ENCODE measurements at regions not wholly inside any gene's neighbourhood (a gene's known extent, or its start where the extent isn't known, plus 50 kb on each side); places are given as distances from the start of the nearest gene placed in this dataset.
A peak's percentile ranks its signal among the peaks of the same experiment; 100 is the strongest.

DNA sequence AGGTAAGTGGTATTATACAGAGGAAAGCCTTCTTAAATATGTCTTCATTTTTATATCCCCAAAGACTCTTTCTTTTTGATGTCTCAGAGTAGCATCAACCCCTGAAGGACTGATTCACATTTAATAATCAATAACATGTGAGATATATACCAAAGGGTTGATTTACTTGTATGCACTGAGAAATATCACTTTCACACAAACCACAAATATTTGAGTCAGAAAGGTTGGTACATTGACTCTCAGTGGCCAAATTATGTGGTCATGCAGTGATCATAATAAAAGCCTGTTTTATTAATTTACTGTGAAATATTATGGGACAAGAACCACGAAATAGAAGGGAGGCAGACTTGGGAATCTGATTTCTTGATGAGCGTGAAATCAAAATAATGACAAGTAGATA lies 329.0 kb downstream of the GBE1 start:
- Histone ChIP-seq H3K9me3 (no peaks in the 10 kb centered on the region), H3K4me1 (no peaks in the 10 kb centered on the region), H3K27ac (no peak overlapping the region), H3K27me3 (no peaks in the 10 kb centered on the region), H3K4me3 (no peak overlapping the region), H3K9ac (ENCODE audit: low read depth in 2 of 2, low read length in 2 of 2) (no peak overlapping the region), H3K36me3 (no peaks in the 10 kb centered on the region)
- no peak for TF ChIP-seq CTCF (IDR thresholded peaks at IDR 0.05)
- intact Hi-C loops (cut with DNase I), result no loop called here
- no peak for DNase-seq

GRCh38 chr3:81426826-81427577 lies 334.4 kb downstream of the GBE1 start:
- no peak overlapping the region for H3K4me3 ChIP-seq
- no peaks in the 10 kb centered on the region for H3K36me3 ChIP-seq
- H3K4me1 ChIP-seq, result no peaks in the 10 kb centered on the region
- H3K27ac ChIP-seq, result no peak overlapping the region
- H3K9me3 ChIP-seq, result no peaks in the 10 kb centered on the region
- no peak for TF ChIP-seq CTCF (IDR thresholded peaks at IDR 0.05)
- H3K9ac ChIP-seq (ENCODE audit: low read depth in 2 of 2, low read length in 2 of 2), result no peak overlapping the region
- no peaks in the 10 kb centered on the region for H3K27me3 ChIP-seq
- intact Hi-C loops (cut with DNase I), result no loop called here
- no peak for DNase-seq

DNA sequence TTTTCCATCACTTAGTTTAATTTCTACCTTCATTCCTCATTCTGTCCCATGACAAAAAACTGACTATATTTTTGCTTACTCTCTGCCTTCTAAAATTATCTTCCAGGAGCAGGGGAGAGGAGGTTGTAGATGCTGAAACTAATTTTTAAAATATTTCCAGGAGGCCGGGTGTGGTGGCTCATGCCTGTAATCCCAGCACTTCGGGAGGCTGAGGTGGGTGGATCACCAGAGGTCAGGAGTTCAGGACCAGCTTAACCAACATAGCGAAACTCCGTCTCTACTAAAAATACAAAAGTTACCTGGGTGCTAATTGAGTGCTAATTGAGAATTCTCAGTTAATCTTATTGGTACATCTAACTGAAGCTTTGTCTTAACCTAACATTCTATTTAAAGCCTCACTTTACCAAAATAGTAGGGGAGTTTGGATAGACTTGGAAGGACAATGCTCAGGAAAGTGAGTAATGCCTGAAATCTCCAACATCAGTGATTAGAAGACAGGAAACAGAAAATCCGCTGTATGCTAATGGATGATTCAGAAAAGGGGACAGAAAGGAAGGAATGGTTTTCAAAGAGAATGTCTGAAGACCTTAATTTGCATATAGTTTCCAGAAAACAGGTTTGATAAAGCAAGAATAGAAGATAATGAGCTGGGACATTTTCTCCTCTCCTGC lies 336.1 kb downstream of the GBE1 start:
- Histone ChIP-seq H3K27ac (no peak overlapping the region), H3K27me3 (no peaks in the 10 kb centered on the region), H3K9ac (ENCODE audit: low read depth in 2 of 2, low read length in 2 of 2) (no peak overlapping the region), H3K9me3 (no peaks in the 10 kb centered on the region), H3K4me3 (no peak overlapping the region), H3K4me1 (no peaks in the 10 kb centered on the region), H3K36me3 (no peaks in the 10 kb centered on the region)
- DNase-seq, result no peak
- no peak for TF ChIP-seq CTCF (IDR thresholded peaks at IDR 0.05)
- intact Hi-C loops (cut with DNase I), result no loop called here

- Histone ChIP-seq H3K27ac (no peak overlapping the region), H3K27me3 (no peaks in the 10 kb centered on the region), H3K4me3 (no peak overlapping the region), H3K9ac (ENCODE audit: low read depth in 2 of 2, low read length in 2 of 2) (no peak overlapping the region), H3K36me3 (no peaks in the 10 kb centered on the region), H3K9me3 (no peaks in the 10 kb centered on the region), H3K4me1 (no peaks in the 10 kb centered on the region)
- intact Hi-C loops (cut with DNase I), result loop anchor here (5.0 kb wide), 1 partner anchor 223 kb away; no protein-coding TSS in a partner anchor
- no peak for DNase-seq
- peak; percentile 25 for TF ChIP-seq CTCF (IDR thresholded peaks at IDR 0.05)
These were observed 342.2 kb downstream of the GBE1 start for GRCh38 chr3:81419228-81419627.

DNA sequence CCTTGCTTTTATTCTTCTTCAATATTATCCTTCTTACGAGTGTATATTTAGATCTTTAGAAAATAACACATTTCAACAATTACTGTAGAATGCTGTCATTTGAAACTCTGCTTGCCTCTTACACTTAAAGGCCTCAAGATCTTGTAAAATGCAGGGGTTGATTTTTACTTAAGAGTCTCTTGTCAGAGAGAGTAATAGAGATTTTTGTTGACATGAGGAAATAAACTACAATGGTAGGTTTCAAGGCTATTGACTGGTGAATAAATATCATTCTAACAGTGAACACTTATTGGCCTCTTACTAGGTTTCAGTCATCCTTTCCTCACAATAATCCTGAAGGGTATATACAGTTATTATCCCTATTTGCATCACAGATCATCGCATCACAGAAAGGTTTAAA lies 344.6 kb downstream of the GBE1 start:
- intact Hi-C loops (cut with DNase I), result loop anchor here (5.0 kb wide), 1 partner anchor 225 kb away; no protein-coding TSS in a partner anchor

More for the DNA sequence above, 344.6 kb downstream of the GBE1 start:
- H3K27me3 ChIP-seq, result no peaks in the 10 kb centered on the region
- no peaks in the 10 kb centered on the region for H3K36me3 ChIP-seq
- H3K4me3 ChIP-seq, result no peak overlapping the region
- H3K9ac ChIP-seq (ENCODE audit: low read depth in 2 of 2, low read length in 2 of 2), result no peak overlapping the region
- H3K27ac ChIP-seq, result no peak overlapping the region
- no peaks in the 10 kb centered on the region for H3K4me1 ChIP-seq
- H3K9me3 ChIP-seq, result no peaks in the 10 kb centered on the region
- no peak for DNase-seq
- TF ChIP-seq CTCF (IDR thresholded peaks at IDR 0.05), result no peak

Measured in colonic mucosa (tissue), 4 donors.